ENCODE measurements at regions not wholly inside any gene's neighbourhood (a gene's known extent, or its start where the extent isn't known, plus 50 kb on each side); places are given as distances from the start of the nearest gene placed in this dataset.

DNA sequence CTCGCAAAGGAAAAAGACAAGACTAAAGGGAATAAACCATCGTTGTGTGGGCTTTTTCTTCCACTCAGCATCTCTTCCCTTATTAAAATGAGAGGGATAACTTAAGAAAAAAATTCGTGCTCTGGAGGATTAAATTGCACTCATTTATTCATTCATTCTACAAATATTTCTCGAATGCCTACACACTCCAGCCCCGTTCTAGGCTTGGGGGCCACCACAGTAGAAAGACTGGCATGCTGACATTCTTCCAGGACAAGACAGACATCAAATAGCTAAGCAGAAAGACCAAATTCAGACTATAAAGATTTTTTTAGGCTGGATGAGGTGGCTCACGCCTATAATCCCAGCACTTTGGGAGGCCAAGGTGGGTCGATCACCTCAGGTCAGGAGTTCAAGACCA, 65.3 kb upstream of the IL12A start:
- Mint-ChIP-seq H3K27me3 (ENCODE audit: low read depth) (peaks cover 5% of the 10 kb centered on the region), H3K4me3 (no peak overlapping the region), H3K27ac (no peak overlapping the region), H3K9me3 (no peaks in the 10 kb centered on the region), H3K4me1 (ENCODE audit: low read depth) (no peaks in the 10 kb centered on the region), H3K36me3 (ENCODE audit: insufficient read depth in 2 of 2) (no peaks in the 10 kb centered on the region)
- ATAC-seq (replicated peaks in 1 of 2) (no peak), DNase-seq (no peak)

DNA sequence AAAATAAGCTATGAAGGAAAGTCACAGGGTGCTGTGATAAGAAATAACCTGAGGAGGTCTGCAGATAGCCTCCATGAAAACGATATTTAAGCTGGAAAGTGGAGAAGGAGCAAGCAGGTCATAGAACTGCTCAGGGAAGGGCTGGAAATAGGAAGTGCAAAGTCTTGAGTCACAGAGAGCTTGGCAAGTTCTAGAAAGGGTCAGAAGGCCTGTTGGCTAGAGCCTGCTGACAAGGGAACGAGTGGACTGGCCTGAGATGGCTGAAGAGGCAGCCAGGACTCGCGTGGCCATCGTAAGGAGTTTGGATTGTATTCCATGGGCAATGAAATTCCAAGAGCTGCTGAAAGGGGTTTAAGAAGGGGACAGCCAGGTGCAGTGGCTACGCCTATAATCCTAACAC, 64.7 kb upstream of the IL12A start:
- Mint-ChIP-seq H3K36me3 (ENCODE audit: insufficient read depth in 2 of 2) (no peaks in the 10 kb centered on the region), H3K27me3 (ENCODE audit: low read depth) (peaks cover 5% of the 10 kb centered on the region), H3K4me3 (no peak overlapping the region), H3K4me1 (ENCODE audit: low read depth) (no peaks in the 10 kb centered on the region), H3K9me3 (no peaks in the 10 kb centered on the region), H3K27ac (no peak overlapping the region)
- no peak for ATAC-seq (replicated peaks in 1 of 2)
- no peak for DNase-seq

DNA sequence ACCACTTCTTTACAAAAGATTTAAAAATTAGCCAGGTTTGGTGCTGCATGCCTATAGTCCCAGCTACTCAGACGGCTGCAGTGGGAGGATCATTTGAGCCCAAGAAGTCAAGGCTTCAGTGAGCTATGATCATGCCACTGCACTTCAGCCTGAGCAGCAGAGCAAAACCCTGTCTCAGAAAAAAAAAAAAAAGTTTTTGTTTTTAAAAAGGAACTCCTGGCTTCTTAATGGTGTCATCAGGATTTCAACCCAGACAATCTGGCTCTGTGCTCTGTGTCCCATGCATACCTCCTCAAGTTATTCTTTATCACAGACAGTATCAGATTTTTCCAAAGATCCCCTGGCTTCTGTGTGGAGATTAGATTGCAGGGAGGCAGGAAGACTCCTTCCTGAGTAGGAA, 64.2 kb upstream of the IL12A start:
- no peak for DNase-seq
- no peak overlapping the region for H3K27ac Mint-ChIP-seq
- no peak for ATAC-seq (replicated peaks in 1 of 2)
- H3K36me3 Mint-ChIP-seq (ENCODE audit: insufficient read depth in 2 of 2) = no peaks in the 10 kb centered on the region
- no peaks in the 10 kb centered on the region for H3K9me3 Mint-ChIP-seq
- H3K4me1 Mint-ChIP-seq (ENCODE audit: low read depth) = no peaks in the 10 kb centered on the region
- peaks cover 5% of the 10 kb centered on the region for H3K27me3 Mint-ChIP-seq (ENCODE audit: low read depth)
- no peak overlapping the region for H3K4me3 Mint-ChIP-seq

GRCh38 chr3:159925248-159925647, 63.4 kb upstream of the IL12A start:
- Mint-ChIP-seq H3K36me3 (ENCODE audit: insufficient read depth in 2 of 2) (no peaks in the 10 kb centered on the region), H3K9me3 (no peaks in the 10 kb centered on the region), H3K27me3 (ENCODE audit: low read depth) (peaks cover under 1% of the 10 kb centered on the region), H3K4me3 (no peak overlapping the region), H3K27ac (no peak overlapping the region), H3K4me1 (ENCODE audit: low read depth) (no peaks in the 10 kb centered on the region)
- ATAC-seq (replicated peaks in 1 of 2) = no peak
- DNase-seq = no peak

- no peak overlapping the region for H3K4me3 Mint-ChIP-seq
- no peaks in the 10 kb centered on the region for H3K36me3 Mint-ChIP-seq (ENCODE audit: insufficient read depth in 2 of 2)
- H3K9me3 Mint-ChIP-seq = no peaks in the 10 kb centered on the region
- ATAC-seq (replicated peaks in 1 of 2) = no peak
- no peak overlapping the region for H3K27ac Mint-ChIP-seq
- no peaks in the 10 kb centered on the region for H3K4me1 Mint-ChIP-seq (ENCODE audit: low read depth)
- H3K27me3 Mint-ChIP-seq (ENCODE audit: low read depth) = no peaks in the 10 kb centered on the region
- no peak for DNase-seq
Measured at GRCh38 chr3:159926573-159926972, 62.1 kb upstream of the IL12A start.

- H3K27ac Mint-ChIP-seq = no peak overlapping the region
- no peak for DNase-seq
- H3K36me3 Mint-ChIP-seq (ENCODE audit: insufficient read depth in 2 of 2) = no peaks in the 10 kb centered on the region
- ATAC-seq (replicated peaks in 1 of 2) = no peak
- no peak overlapping the region for H3K4me3 Mint-ChIP-seq
- no peaks in the 10 kb centered on the region for H3K4me1 Mint-ChIP-seq (ENCODE audit: low read depth)
- no peaks in the 10 kb centered on the region for H3K9me3 Mint-ChIP-seq
- no peaks in the 10 kb centered on the region for H3K27me3 Mint-ChIP-seq (ENCODE audit: low read depth)
Measured at GRCh38 chr3:159928071-159928491, 60.6 kb upstream of the IL12A start.

DNA sequence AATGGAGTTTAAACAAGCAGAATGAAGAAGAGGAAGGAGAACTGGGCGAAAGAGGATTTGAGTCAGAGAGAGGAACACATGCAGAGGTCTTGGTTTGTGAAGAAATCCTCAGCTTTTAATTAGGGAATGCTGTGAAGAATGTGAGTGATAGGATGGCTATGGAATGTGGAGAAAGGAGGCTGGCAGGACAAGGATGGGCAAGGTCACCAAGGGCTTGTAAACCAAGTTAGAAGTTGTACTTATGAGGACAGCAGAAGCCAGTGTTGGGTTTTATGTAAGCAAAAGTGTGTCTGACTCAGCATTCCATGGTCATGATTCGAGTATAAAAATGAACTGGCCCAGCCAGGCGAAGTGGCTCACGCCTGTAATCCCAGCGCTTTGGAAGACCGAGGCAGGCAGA, 60.0 kb upstream of the IL12A start:
- DNase-seq (no peak), ATAC-seq (replicated peaks in 1 of 2) (no peak)
- Mint-ChIP-seq H3K27ac (no peak overlapping the region), H3K27me3 (ENCODE audit: low read depth) (no peaks in the 10 kb centered on the region), H3K4me3 (no peak overlapping the region), H3K36me3 (ENCODE audit: insufficient read depth in 2 of 2) (no peaks in the 10 kb centered on the region), H3K4me1 (ENCODE audit: low read depth) (no peaks in the 10 kb centered on the region), H3K9me3 (peaks cover 0 to 5% of the 10 kb centered on the region in 2 donors)

DNA sequence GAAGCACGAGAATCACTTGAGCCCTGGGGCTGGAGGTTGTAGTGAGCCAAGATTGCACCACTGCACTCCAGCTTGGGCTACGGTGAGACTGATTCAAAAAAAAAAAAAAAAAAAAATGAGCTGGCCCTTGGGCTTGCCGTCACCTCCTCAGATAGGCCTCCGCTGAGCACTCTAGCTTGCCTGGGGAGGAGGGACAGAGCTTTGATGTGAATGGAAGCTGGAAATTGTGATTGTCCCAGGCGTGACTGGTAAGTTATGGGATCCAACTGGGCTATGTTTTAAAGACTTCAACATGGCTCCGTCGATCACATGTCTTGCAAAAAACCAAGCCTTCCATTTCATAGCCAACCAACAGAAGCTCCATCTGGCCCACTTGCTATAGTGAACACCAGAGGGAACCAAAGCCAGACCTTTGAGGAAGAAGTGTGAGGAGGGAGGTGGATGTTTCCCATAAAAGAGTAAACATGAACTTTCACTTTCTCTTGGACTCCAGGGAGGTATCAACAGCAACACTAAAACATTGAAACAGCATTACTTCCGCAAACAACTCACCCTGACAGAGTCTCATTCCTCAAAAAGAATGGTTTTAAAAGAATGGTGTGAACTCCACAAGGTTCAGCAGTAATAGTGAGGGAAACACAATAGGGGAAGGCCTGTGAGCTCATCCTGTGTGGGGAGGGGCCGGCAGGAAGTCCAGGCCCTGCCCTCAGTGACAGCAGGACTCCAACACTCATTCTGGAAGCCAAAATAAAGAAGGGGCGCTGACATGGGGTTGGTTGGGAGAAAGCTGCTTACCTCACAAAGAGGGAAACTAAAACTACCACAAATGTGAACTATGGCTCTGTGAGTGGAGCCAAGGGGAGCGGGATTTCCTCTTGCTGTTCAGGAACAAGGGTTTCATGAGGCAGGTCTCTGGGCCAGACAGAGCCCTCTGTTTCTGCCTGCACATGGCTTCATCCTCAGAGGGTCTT, 59.2 kb upstream of the IL12A start:
- Mint-ChIP-seq H3K27me3 (ENCODE audit: low read depth) (no peaks in the 10 kb centered on the region), H3K4me3 (no peak overlapping the region), H3K4me1 (ENCODE audit: low read depth) (no peaks in the 10 kb centered on the region), H3K9me3 (peaks cover under 1 to 8% of the 10 kb centered on the region in 2 donors), H3K27ac (no peak overlapping the region), H3K36me3 (ENCODE audit: insufficient read depth in 2 of 2) (peaks cover under 1% of the 10 kb centered on the region in 2 donors)
- DNase-seq = no peak
- peak; percentile 53 to 57 for ATAC-seq (replicated peaks in 1 of 2)

DNA sequence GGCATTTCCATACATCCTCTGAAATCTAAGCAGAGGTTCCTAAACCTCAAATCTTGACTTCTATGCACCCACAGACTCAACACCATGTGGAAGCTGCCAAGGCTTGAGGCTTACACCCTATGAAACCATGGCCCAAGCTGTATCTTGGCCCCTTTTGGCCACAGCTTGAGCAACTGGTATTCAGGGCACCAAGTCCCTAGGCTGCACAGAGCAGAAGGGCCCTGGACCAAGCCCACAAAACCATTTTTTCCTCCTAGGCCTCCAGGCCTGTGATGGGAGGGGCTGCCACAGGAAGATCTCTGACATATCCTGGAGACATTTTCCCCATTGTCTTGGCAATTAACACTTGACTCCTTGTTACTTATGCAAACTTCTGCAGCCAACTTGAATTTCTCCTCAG, 54.4 kb upstream of the IL12A start:
- peaks cover 8 to 14% of the 10 kb centered on the region in 2 donors for H3K9me3 Mint-ChIP-seq
- peaks cover 7% of the 10 kb centered on the region in 2 donors for H3K36me3 Mint-ChIP-seq (ENCODE audit: insufficient read depth in 2 of 2)
- H3K4me1 Mint-ChIP-seq (ENCODE audit: low read depth) = no peaks in the 10 kb centered on the region
- ATAC-seq (replicated peaks in 1 of 2) (no peak), DNase-seq (no peak)
- no peak overlapping the region for H3K27ac Mint-ChIP-seq
- H3K27me3 Mint-ChIP-seq (ENCODE audit: low read depth) = peaks cover 5% of the 10 kb centered on the region
- H3K4me3 Mint-ChIP-seq = no peak overlapping the region

DNA sequence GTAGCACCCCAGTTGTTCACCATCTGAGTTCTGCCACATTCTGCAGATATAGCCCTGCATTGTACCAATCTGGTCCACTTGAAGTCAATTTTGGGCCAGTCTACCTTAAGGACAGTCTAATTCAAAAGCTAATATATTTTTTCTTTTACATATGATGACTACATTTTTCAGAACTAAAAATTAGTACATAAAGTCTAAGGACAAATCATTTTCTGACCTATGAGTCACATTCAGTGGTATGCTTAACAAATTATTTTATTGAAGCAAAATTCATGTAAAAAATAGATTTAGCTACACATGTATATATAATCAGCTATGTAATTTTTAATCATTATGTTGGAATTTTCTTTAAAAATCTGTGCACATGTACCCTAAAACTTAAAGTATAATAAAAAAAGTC, 52.1 kb upstream of the IL12A start:
- Mint-ChIP-seq H3K36me3 (ENCODE audit: insufficient read depth in 2 of 2) (peaks cover 7% of the 10 kb centered on the region in 2 donors), H3K9me3 (peaks cover 8 to 14% of the 10 kb centered on the region in 2 donors), H3K27ac (no peak overlapping the region), H3K4me3 (no peak overlapping the region), H3K27me3 (ENCODE audit: low read depth) (peaks cover 5% of the 10 kb centered on the region), H3K4me1 (ENCODE audit: low read depth) (peaks cover 4% of the 10 kb centered on the region)
- DNase-seq (no peak), ATAC-seq (replicated peaks in 1 of 2) (no peak)

DNA sequence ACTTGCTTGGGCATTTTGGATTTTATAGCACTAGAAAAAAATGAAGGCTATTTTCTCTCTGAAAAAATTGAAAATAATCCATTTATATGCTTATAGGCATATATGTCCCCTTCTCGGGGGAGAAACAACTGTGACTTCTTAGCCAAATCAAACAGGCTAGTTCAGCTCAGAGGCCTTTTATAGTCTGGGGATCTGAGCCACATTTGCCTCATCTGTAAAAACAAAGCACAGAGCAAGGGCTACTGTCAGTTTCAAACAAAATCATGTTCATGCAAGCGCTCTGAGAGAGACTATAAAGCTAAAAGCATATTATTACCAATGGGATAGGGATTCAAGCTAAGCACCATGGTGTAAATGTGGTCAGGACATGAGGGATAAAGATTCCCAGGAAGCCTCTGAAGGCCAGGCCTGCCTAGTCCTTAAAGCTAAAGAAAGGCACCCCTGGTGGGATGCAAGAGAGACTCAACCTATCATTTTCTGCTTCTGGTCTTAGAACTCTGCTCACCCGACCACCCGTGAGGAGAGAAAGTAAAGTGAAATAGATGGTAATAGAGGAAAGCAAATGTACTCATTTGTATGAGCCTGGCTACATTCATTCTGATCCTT, 51.0 kb upstream of the IL12A start:
- H3K9me3 Mint-ChIP-seq = peaks cover 8 to 14% of the 10 kb centered on the region in 2 donors
- ATAC-seq (replicated peaks in 1 of 2) (no peak), DNase-seq (no peak)
- no peak overlapping the region for H3K4me3 Mint-ChIP-seq
- peaks cover 10% of the 10 kb centered on the region for H3K27me3 Mint-ChIP-seq (ENCODE audit: low read depth)
- peaks cover 9% of the 10 kb centered on the region for H3K4me1 Mint-ChIP-seq (ENCODE audit: low read depth)
- H3K27ac Mint-ChIP-seq = no peak overlapping the region
- H3K36me3 Mint-ChIP-seq (ENCODE audit: insufficient read depth in 2 of 2) = peaks cover 7% of the 10 kb centered on the region in 2 donors

- DNase-seq (no peak), ATAC-seq (replicated peaks in 1 of 2) (no peak)
- H3K27me3 Mint-ChIP-seq (ENCODE audit: low read depth) = peaks cover 11% of the 10 kb centered on the region
- H3K27ac Mint-ChIP-seq = no peak overlapping the region
- H3K4me3 Mint-ChIP-seq = no peak overlapping the region
- peaks cover 9% of the 10 kb centered on the region for H3K4me1 Mint-ChIP-seq (ENCODE audit: low read depth)
- peaks cover 7% of the 10 kb centered on the region in 2 donors for H3K36me3 Mint-ChIP-seq (ENCODE audit: insufficient read depth in 2 of 2)
- H3K9me3 Mint-ChIP-seq = peaks cover 8 to 10% of the 10 kb centered on the region in 2 donors
Measured at GRCh38 chr3:159938714-159939113, 49.9 kb upstream of the IL12A start.

Data from activated T-cell treated with anti-CD3 and anti-CD28 coated beads, Interleukin-2, amount 50 U/mL, for 72 hours (primary cell).